Suppressor macrophage treated with lipopolysaccharide for 4 hours (primary cell): ENCODE measurements at regions not wholly inside any gene's neighbourhood (a gene's known extent, or its start where the extent isn't known, plus 50 kb on each side); places are given as distances from the start of the nearest gene placed in this dataset.
A peak's percentile ranks its signal among the peaks of the same experiment; 100 is the strongest.
"Not testable (repeated sequence)": the region's sequence is repeated elsewhere in the genome, so short reads cannot be mapped to it uniquely, and the experiment has no call there.

ENCODE experiments used
- DNase-seq: peaks from one replicate; pipeline ENCODE4 v3.0.0-alpha.2; 2020

DNA sequence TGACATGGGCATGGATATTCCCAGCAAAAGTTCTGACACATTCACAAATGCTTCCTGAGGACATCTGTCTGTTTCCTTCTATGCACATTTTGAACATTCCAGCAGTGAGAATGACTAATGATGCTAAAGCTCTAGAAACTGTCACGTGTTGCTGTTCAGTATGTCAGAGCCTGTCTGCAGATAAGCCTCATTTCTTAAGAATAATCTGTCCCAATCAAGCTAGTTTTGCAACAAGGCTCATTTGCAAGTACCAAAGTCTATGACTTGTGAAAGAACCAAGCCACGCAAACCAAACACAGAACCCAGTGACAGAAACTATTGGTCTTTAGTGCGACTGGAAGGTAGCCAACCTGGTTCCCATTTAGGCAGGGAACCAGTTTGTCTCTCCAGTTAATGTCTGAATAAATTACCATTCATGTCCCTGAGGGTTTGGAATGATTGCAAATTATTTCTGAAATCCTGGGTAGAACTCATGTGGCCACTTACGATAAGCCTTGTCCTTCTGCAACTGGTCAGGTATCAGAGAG, 178.5 kb downstream of the C9orf152 start:
- DNase-seq: peak; percentile 97

DNA sequence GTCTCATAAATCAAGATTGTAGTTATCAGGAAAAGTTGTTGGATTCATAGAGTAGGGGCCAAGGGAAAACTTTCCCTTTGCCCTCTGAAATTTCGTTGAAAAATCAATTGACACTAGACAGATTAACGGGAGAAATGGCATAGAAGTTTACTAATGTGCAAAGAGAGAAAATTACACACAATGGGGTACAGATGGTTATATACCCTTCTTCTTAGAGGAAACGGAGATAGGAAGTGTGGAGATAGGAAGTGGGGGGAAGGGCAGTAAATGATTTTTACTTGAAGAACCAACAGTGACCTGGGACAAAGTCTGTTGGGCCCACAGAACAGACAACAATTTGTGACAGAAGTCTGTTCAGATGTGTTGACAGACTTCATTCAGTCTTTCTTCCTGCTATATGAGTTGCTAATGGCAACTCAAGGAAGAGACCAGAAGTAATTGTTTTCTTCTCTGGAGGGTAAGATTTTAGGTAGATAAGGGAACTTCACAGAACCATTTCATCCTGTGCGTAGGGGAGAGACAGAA, 177.9 kb downstream of the C9orf152 start:
- no peak for DNase-seq

DNA sequence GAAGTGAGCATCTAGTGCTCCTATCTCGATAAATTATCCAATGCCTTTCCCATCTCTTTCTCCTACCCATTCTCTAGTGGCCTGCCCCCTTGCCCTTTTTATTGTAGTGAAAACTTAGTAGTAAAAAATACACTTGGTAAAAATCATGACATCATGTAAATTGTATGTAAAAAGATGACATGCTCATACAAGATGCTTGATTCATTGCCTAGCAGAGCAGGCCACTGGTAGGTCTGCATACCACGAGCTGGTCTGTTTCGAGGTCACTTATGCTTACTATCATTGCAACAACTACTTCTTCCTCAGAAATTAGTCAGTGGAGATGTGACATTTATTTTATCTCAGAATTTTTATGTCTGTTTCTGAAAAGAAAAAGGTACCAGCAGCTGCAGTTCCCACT, 177.3 kb downstream of the C9orf152 start:
- peak; percentile 51 for DNase-seq

DNA sequence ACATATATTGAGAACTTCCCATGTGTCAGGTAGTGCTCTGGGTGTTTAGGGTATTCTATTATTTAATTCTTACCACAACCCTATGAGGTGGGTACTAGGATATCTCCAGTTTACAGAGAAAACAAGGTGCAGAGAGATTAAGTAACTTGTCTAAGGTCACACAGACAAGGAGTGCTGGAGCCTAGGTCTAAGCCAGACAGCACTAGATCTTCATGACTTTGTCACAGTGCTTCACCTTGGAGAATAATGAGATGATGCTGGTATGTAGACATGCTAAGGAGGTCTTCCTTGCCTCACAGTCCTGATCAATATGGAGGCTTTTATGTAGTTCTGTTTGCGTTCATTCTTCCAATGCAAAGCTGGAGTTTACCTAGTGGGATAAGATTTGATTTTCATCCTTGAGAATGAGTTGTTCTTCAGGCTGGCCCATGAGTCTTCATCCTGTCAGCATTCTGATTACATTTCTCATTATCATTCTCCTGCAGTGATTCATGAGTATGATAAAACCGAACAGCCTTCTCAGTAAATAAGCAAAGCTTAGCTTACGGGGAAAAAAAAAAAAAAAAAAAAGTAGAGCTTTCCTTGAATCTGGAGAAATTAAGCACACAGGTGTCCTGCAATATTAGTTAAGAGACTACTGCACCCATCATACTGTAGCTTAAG, 176.3 kb downstream of the C9orf152 start:
- no peak for DNase-seq

DNA sequence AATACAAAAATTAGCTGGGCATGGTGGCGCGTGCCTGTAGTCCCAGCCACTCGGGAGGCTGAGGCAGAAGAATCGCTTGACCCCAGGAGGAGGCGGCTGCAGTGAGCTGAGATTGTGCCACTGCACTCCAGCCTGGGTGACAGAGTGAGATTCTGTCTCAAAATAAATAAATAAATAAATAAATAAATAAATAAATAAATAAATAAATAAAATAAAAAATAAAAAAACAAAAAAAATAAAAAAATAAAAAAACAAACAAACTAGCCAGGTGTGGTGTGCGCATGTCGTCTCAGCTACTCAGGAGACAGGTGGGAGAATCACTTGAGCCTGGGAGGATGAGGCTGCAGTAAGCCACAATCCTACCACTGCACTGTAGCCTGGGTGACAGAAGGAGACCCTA, 175.4 kb downstream of the C9orf152 start:
- DNase-seq: not testable (repeated sequence)

DNA sequence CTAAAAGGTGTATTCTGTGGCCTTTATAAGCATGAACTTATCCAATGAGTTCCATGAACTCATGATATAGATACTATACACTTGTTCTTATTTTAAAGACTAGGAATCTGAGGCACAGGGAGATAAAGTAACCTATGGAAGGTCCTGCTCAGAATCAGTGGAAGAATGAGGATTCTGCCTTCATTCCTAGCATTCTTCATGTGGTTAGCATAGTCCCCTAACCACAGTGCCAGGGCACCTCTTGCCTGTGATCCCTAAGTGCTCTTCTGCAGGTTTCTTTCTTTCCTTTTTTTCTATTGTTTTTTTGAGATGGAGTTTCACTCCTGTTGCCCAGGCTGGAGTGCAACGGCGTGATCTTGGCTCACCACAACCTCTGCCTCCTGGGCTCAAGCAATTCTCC, 174.1 kb downstream of the C9orf152 start:
- DNase-seq: no peak

DNA sequence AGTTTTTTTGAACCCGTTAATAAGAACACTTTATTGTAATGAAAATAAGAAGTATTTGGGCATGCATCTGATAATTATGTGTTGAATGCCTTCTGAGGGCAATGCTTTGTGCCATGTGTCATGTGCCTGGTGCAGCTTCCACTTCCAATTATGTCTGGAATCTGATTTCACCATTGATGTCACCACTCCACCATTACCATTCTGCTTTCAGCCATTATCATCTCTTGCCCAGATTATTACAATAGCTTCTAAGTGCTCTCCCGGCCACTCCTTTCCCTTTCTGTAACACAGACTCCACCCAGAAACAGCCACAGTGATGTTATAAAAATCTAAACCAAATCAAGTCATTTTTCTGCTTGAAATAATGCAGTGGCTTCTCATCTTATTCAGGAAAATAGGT, 171.7 kb downstream of the C9orf152 start:
- DNase-seq: no peak

DNA sequence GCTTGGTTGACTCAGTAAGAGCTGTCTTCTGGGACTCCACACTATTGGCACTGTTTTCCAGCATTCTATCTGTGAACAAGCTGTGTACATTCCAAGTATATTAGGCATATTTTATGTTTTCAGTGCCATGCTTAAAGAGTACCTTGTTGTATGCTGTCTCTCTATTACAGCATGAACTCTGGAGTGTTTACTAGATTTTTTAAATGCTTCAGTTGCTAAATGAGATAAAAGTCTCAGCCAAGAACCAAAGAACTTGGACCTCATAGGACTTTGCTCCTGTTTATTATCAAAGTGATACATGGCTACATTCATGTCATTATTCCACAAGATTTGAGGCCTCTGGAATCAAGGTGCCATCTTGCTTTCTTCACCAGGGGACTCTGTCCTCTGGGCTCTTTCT, 167.2 kb downstream of the C9orf152 start:
- DNase-seq: no peak

DNA sequence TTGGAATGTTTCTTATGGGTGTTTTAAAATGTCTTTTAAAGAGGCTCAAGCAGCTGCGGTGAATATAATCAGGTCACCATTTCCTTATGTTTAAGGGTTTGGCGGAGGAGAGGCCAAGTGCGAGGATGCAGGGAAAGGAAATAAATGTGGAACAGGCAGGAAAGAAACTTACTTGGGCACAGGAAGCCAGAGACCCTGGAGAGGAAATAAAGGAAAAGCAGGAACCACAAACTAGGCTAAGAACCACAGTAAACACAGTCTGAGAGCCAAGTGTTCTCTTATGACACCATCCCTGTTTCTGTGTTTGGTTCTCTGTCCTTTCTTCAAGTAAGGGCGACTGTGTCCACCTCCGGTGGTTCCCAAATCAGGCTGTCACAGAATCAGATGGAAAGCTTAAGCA, 166.5 kb downstream of the C9orf152 start:
- DNase-seq: no peak

DNA sequence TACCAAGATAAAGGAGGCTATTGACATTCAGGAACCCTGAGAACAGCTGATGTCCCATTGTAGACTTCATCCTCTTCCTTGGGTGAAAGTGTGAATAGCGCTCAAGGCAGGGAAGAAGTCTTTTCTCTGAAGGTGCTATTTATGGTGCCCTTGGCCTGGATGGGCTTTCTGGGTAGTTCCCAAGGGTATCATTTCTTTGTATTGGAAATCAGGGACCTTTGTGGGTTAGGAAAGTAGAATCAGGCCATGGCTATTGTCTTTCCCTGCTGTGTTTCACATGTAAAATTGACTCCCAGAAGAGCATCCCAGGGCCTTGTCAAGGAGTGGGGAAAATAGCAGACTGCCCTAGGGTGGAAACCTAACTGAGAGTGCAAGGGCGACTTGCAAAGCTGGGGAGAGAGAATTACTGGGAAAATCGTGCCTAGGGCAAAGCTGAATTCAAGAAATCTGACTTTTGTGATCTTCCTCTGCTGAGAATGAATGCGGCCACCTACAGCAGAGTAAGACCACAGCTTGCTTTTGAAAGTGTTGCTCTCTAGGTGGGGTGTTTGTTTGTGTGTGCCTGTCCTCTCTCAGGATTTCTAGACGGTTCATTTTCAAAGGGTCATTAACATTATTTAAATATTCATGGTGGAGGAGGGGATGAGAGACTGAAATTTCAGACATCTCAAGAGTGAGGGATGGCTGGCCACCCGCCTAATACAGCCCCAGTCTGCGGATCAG, 160.6 kb downstream of the C9orf152 start:
- no peak for DNase-seq

DNA sequence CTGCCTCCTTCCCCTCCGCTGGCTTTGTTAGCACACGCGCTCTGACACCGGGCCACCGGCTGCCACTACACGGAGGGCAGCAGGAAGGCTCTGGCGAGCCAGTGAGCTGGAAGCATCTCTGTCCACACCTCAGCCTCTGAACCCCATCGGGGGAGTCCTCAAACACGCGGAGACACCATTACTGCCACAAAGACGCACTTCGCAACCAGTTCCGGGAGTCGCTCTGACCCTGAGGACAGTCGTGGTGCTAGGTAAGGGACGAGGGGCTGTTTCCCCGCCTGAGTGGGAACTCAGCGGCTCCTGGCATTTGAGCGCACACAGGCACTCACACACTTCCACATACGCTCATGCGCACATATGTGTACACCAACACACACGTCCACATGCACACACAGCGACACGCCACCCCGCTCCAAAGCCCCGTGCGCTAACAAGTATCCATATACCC, 160.0 kb downstream of the C9orf152 start:
- no peak for DNase-seq

DNA sequence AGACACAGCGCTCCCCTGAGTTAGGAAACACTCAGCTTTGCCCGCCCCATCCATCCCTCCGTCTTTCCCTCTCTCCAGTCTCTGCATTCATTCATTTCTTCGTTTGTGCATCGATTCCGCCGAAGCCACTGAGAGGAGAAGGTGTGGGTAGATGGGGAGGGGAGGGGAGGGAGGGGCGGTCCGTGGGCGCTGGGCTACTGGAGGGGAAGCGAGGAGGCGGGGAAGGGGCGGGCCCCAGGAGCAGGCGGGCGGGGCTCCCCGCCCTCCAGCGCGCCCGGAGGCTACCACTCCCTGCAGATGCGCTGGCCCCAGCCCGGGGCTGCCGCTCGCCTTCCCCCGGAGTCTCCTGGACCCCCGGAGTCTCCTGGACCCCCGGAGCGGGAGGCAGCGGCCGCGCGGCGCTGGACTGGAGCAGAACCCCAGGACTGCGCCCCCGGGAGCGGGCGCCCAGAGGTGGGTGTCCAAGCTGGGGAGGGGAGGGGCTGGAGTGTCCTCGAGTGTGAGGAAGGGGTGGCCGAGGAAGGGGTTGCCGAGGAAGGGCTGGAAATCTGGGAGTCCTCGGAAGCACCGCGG, 159.5 kb downstream of the C9orf152 start:
- DNase-seq: peak; percentile 85

DNA sequence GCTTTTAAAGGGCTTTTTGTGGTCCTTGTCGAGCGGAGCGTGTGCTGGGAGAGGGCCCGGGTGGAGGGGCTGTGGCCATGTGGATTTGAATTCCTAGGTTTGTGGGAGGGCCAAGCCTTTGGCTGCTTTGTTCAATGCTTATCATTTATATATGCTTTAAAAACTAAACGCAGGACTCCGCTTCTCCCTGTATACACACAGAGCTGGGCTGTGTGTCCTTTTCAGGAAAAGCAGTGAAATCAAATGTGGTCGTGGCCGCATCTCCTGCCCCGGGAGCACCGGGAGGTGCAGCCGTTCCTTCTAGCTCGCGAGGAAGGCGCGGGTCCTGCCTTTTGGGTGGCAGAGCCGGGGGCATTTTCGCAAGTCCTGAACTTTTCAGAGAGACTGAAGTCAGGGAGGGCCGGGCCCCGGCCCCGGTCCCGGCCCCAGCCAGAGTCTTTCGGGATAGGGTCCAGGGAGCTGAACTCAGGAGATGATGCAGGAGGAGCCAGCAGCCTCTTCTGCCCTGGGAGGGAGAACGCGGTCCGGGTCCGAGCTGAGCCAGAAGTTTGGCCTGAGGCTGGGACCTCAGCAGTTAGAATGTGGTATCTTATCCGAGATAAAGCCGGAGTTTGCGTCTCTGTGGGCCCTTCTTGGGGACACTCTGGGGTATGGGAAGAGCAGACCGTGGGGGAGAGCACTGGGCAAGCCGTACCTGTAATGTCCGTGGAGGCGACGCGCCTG, 158.8 kb downstream of the C9orf152 start:
- no peak for DNase-seq

DNA sequence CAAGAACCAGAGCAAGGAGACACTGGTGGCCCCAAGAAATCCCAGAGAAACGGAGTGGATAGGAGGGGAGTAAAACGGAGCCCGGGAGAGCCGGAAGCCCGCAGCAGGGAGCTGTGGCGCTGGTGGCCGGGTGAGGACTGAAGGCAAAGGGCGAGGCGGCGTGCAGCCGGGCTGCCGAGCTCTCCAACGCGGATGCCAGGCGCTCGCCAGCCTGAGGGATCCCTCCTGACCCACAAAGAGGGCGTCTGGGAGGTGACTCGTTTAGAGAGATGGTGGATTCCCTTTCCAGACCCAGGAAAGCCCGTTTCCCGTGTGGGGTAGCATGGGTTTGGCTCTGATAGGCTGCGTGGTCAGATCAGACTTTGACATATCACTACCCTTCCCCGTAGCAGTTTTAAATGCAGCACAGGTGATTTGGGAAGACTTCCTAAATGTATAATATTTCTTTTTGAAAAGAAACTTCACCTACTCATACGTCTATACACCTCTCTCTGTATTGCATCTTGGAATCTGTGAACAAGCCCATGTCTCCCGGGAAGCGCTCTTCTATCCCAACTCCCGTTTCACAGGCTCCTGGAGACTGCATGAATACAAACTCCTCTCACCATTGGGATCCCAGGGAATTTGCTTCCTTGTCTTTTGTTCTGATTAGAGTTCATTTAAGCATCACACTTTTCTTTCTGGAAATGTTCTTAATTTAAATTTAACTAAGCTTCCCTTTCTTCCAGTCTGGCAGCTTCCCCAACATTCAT, 158.1 kb downstream of the C9orf152 start:
- peak; percentile 66 for DNase-seq

DNA sequence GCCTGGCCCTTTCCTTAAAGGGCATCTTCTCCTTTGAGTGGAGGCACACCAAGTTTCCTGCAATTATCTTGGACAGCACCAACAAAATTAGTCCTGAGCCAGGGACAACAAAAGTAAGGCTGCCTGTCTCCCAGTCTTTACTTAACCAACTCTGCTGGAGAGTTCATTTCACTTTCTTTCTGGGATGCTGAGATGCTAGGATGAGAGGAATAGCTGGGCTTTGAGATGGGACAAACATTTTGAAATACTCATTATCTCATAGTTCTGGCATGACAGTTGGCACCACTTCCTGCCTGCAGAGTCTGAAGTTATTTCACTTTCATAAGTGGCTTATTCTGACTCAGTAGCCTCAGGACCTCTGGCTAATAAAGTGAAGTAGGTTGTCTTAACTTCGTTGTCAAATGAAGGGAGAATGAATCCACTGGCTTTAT, 157.0 kb downstream of the C9orf152 start:
- DNase-seq: peak; percentile 90

DNA sequence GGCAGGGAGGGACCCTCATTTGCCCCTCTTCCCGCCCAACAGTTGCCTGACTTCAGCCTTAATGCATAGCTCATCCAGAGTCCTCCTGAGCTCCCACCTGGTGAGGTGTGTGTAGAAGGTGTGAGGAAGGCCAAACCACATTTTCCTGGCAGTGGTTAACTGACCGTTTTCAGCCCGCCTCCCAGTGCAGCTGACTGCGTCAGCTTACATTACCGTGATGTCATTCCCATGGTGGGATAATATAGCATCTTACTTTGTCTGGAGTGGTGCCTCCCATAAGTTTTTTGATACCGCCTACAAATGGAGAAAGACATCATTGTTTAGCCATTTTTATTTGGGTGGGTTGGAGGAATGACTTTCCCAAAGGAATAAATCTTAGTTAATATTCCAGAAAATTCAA, 151.9 kb downstream of the C9orf152 start:
- DNase-seq: no peak

DNA sequence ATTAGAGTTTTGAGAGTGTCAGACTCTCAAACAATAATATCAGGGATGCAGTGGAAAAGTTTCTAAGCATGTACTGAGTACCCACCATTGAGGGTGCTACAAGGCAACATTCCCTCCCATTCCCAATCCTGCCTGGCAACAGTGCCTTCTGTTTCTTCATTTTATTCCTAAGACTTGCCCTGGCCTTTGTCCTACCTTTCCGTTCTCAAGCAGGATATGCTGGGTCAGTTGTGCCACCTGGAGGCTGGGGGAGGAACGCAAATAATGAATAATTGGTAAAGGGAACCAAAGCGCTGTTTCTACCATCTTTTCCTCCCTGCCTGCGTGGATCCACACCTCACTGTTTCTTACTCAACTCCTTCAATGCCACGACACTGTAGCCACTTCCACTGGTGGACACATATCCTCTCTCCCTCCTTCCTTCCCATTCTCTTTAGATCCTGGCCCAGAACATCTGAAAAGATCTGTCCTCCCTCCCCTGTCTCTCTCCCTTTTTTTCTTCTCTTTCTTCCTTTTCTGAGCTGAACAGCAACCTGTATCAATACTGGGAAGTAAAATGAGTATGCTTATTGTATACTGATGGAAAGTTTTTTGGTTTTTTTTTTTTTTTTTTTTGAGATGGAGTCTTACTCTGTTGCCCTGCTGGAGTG, 149.5 kb downstream of the C9orf152 start:
- peak; percentile 48 for DNase-seq

DNA sequence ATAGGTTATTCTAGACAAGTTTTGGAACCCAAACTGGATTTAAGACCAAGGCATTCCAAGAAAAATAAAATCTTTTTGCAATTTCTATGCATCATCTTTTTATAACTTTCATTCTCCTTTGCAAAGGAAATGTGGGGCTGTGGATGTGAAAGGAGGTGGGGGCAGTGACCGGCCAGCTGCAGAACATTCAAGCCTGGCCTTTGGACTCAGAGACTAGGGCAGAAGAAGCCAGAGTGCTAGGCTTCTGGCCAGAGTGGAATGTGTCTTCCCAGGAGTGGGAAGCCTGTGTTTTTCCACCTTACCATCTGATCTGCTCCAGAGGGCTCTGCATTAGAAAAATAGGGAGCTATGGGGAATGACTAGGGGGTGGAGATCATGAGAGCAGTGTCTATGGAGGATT, 148.5 kb downstream of the C9orf152 start:
- no peak for DNase-seq

DNA sequence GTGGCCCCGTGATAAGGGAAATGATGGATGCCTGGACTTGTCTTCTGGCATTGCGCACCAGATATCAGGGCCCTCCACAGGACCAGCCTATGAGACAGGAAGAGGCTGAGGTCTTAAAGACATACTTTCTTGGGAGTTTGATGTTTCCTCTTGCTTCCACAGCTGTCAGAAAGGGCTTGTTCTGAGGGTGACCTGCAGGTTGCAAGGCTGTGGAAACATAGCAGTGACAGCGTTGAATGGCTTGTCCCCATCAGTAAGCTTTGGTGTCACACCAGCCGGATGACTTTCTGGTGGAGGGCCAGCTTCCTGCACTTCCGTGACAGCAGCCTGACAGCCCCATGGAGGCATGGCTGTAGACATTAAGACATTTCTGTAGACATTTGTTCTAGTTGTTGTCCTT, 143.2 kb downstream of the C9orf152 start:
- peak; percentile 50 for DNase-seq

DNA sequence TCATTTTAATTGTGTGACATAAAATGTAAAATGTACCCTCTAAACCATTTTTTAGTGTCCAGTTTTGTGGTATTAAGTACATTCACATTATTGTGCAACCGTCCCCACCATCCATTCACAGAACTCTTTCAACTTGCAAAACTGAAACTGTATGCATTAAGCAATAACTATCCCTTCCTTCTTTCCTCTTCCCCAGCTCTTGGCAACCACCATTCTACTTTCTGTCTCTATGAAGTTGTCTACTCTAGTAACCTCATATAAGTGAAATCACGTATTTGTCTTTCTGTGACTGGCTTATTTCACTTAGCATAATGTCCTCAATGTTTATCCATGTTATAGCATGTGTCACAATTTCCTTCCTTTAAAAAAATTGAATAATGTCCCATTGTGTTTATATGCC, 142.4 kb downstream of the C9orf152 start:
- peak; percentile 94 for DNase-seq

DNA sequence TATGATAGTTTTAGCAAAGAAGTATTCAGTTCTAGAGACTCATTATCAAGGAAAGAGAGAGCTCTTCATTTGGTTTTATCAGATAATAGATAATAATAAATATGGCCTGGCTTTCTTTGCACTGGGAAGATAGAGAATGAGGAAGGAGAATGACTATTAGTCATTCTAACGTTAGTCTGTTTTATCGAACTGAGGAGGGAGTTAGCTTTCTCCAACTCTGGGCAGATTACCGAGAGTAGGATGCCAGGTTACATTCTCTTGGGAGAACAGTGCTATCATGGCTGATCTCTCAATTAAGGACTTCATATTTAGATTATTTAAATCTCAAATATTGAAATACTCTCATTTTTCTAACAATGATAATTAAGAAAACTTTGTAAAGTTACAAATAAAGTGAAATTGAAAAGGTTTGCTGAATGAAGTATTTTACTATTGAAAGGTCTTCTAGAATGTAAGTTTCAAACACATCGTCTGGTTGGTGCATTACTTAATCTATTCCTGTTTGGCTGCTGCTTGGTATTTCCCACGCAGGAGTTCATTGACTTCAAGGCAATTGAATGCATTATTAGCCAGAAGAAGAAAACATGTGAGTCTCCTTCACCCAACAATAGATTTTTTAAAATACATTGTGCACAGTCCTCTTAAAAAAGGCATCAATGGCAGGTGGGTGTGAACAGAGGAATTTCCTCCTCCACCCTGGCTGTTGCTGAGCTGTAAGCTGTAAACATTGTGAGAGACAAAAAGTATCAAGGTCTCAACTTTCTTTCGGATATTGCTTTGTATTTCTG, 140.8 kb downstream of the C9orf152 start:
- peak; percentile 52 for DNase-seq
